ENCODE measurements at regions not wholly inside any gene's neighbourhood (a gene's known extent, or its start where the extent isn't known, plus 50 kb on each side); places are given as distances from the start of the nearest gene placed in this dataset.
"Not testable (repeated sequence)": the region's sequence is repeated elsewhere in the genome, so short reads cannot be mapped to it uniquely, and the experiment has no call there.

GRCh38 chr3:178329936-178330335 is 206.3 kb upstream of the KCNMB2 start:
- no peaks in the 10 kb centered on the region for H3K27me3 ChIP-seq (replicated peaks; ENCODE audit: control insufficient read depth, insufficient read depth, low read length, poor library complexity, severe bottlenecking)
- no peak overlapping the region for H3K4me3 ChIP-seq (ENCODE audit: insufficient read depth, low read depth, low read length, poor library complexity, severe bottlenecking)
- DNase-seq, result no peak
- no peaks in the 10 kb centered on the region for H3K4me1 ChIP-seq (ENCODE audit: control insufficient read depth, insufficient read depth, low read length, poor library complexity, severe bottlenecking)
- H3K9me3 ChIP-seq (ENCODE audit: control insufficient read depth, low read length), result no peaks in the 10 kb centered on the region
- H3K27ac ChIP-seq (ENCODE audit: insufficient read depth, low read length, poor library complexity, severe bottlenecking), result no peak overlapping the region
- H3K36me3 ChIP-seq (ENCODE audit: control insufficient read depth, insufficient read depth, low read length), result no peaks in the 10 kb centered on the region

DNA sequence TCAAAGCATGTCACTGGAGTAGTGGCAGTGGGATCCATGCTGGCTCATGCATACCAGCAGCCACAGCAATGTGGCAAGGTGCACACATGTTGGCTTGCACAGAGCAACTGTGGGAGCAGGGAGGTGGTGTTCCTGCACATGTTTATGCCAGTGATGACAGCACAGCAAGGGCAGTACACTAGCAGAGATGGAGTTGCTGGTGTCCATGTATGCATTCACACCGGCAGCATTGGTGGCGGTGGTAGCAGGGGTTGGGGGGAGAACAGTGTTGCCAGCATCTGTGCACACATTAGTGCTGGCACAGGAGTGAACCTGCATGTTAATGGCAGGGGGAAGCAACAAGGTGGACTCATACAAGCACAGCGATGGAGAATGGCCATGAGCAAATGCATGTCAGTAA is 202.0 kb upstream of the KCNMB2 start:
- H3K4me3 ChIP-seq (ENCODE audit: insufficient read depth, low read depth, low read length, poor library complexity, severe bottlenecking), result no peak overlapping the region
- DNase-seq, result no peak
- no peak overlapping the region for H3K27ac ChIP-seq (ENCODE audit: insufficient read depth, low read length, poor library complexity, severe bottlenecking)
- H3K9me3 ChIP-seq (ENCODE audit: control insufficient read depth, low read length), result no peaks in the 10 kb centered on the region
- H3K36me3 ChIP-seq (ENCODE audit: control insufficient read depth, insufficient read depth, low read length), result no peaks in the 10 kb centered on the region
- no peaks in the 10 kb centered on the region for H3K27me3 ChIP-seq (replicated peaks; ENCODE audit: control insufficient read depth, insufficient read depth, low read length, poor library complexity, severe bottlenecking)
- no peaks in the 10 kb centered on the region for H3K4me1 ChIP-seq (ENCODE audit: control insufficient read depth, insufficient read depth, low read length, poor library complexity, severe bottlenecking)

GRCh38 chr3:178336336-178336735 is 199.9 kb upstream of the KCNMB2 start:
- Histone ChIP-seq H3K9me3 (ENCODE audit: control insufficient read depth, low read length) (no peaks in the 10 kb centered on the region), H3K4me3 (ENCODE audit: insufficient read depth, low read depth, low read length, poor library complexity, severe bottlenecking) (no peak overlapping the region), H3K4me1 (ENCODE audit: control insufficient read depth, insufficient read depth, low read length, poor library complexity, severe bottlenecking) (no peaks in the 10 kb centered on the region), H3K36me3 (ENCODE audit: control insufficient read depth, insufficient read depth, low read length) (no peaks in the 10 kb centered on the region), H3K27me3 (replicated peaks; ENCODE audit: control insufficient read depth, insufficient read depth, low read length, poor library complexity, severe bottlenecking) (no peaks in the 10 kb centered on the region), H3K27ac (ENCODE audit: insufficient read depth, low read length, poor library complexity, severe bottlenecking) (no peak overlapping the region)
- no peak for DNase-seq

GRCh38 chr3:178340506-178340905 is 195.7 kb upstream of the KCNMB2 start:
- H3K27me3 ChIP-seq (replicated peaks; ENCODE audit: control insufficient read depth, insufficient read depth, low read length, poor library complexity, severe bottlenecking), result no peaks in the 10 kb centered on the region
- H3K9me3 ChIP-seq (ENCODE audit: control insufficient read depth, low read length), result no peaks in the 10 kb centered on the region
- no peaks in the 10 kb centered on the region for H3K4me1 ChIP-seq (ENCODE audit: control insufficient read depth, insufficient read depth, low read length, poor library complexity, severe bottlenecking)
- H3K27ac ChIP-seq (ENCODE audit: insufficient read depth, low read length, poor library complexity, severe bottlenecking), result no peak overlapping the region
- H3K36me3 ChIP-seq (ENCODE audit: control insufficient read depth, insufficient read depth, low read length), result no peaks in the 10 kb centered on the region
- no peak overlapping the region for H3K4me3 ChIP-seq (ENCODE audit: insufficient read depth, low read depth, low read length, poor library complexity, severe bottlenecking)
- DNase-seq, result no peak

GRCh38 chr3:178341636-178342035 is 194.6 kb upstream of the KCNMB2 start:
- H3K27ac ChIP-seq (ENCODE audit: insufficient read depth, low read length, poor library complexity, severe bottlenecking), result no peak overlapping the region
- H3K9me3 ChIP-seq (ENCODE audit: control insufficient read depth, low read length), result no peaks in the 10 kb centered on the region
- no peaks in the 10 kb centered on the region for H3K27me3 ChIP-seq (replicated peaks; ENCODE audit: control insufficient read depth, insufficient read depth, low read length, poor library complexity, severe bottlenecking)
- no peak for DNase-seq
- H3K36me3 ChIP-seq (ENCODE audit: control insufficient read depth, insufficient read depth, low read length), result no peaks in the 10 kb centered on the region
- no peak overlapping the region for H3K4me3 ChIP-seq (ENCODE audit: insufficient read depth, low read depth, low read length, poor library complexity, severe bottlenecking)
- no peaks in the 10 kb centered on the region for H3K4me1 ChIP-seq (ENCODE audit: control insufficient read depth, insufficient read depth, low read length, poor library complexity, severe bottlenecking)

GRCh38 chr3:178342111-178342510 is 194.1 kb upstream of the KCNMB2 start:
- Histone ChIP-seq H3K36me3 (ENCODE audit: control insufficient read depth, insufficient read depth, low read length) (no peaks in the 10 kb centered on the region), H3K4me3 (ENCODE audit: insufficient read depth, low read depth, low read length, poor library complexity, severe bottlenecking) (no peak overlapping the region), H3K27me3 (replicated peaks; ENCODE audit: control insufficient read depth, insufficient read depth, low read length, poor library complexity, severe bottlenecking) (no peaks in the 10 kb centered on the region), H3K4me1 (ENCODE audit: control insufficient read depth, insufficient read depth, low read length, poor library complexity, severe bottlenecking) (no peaks in the 10 kb centered on the region), H3K9me3 (ENCODE audit: control insufficient read depth, low read length) (no peaks in the 10 kb centered on the region), H3K27ac (ENCODE audit: insufficient read depth, low read length, poor library complexity, severe bottlenecking) (no peak overlapping the region)
- no peak for DNase-seq

DNA sequence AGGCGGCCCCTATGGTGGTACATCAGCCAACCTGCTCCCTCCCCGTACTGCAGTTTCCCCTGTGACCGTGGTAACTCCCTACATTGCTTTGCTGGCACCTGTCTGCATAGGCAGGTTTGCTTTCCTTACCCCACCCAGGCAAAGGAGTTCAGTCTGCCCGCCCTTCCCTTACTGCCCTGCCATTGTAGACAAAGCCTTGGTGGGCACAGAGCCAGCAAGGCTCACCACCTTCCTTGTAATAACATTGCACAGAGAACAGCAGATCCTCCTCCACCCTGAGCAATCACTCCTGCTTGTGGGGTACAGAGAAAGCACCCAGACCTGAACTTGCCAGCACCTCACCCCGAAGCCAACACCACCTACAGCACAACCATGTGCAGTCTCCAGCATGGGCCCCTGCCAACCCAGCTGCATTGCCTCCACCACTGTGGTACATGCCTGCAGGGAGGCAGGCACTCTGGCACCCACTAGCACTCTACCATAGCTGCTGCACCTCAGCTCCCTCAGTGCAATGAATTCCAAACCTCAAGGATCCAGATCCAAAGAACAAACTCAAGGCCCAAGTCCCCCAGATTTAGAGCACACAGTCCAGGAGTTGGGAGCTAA is 192.7 kb upstream of the KCNMB2 start:
- H3K36me3 ChIP-seq (ENCODE audit: control insufficient read depth, insufficient read depth, low read length), result no peaks in the 10 kb centered on the region
- no peak overlapping the region for H3K4me3 ChIP-seq (ENCODE audit: insufficient read depth, low read depth, low read length, poor library complexity, severe bottlenecking)
- no peaks in the 10 kb centered on the region for H3K9me3 ChIP-seq (ENCODE audit: control insufficient read depth, low read length)
- H3K4me1 ChIP-seq (ENCODE audit: control insufficient read depth, insufficient read depth, low read length, poor library complexity, severe bottlenecking), result no peaks in the 10 kb centered on the region
- no peak overlapping the region for H3K27ac ChIP-seq (ENCODE audit: insufficient read depth, low read length, poor library complexity, severe bottlenecking)
- no peak for DNase-seq
- H3K27me3 ChIP-seq (replicated peaks; ENCODE audit: control insufficient read depth, insufficient read depth, low read length, poor library complexity, severe bottlenecking), result no peaks in the 10 kb centered on the region

- Histone ChIP-seq H3K36me3 (ENCODE audit: control insufficient read depth, insufficient read depth, low read length) (no peaks in the 10 kb centered on the region), H3K9me3 (ENCODE audit: control insufficient read depth, low read length) (no peaks in the 10 kb centered on the region), H3K4me1 (ENCODE audit: control insufficient read depth, insufficient read depth, low read length, poor library complexity, severe bottlenecking) (no peaks in the 10 kb centered on the region), H3K4me3 (ENCODE audit: insufficient read depth, low read depth, low read length, poor library complexity, severe bottlenecking) (no peak overlapping the region), H3K27ac (ENCODE audit: insufficient read depth, low read length, poor library complexity, severe bottlenecking) (no peak overlapping the region), H3K27me3 (replicated peaks; ENCODE audit: control insufficient read depth, insufficient read depth, low read length, poor library complexity, severe bottlenecking) (no peaks in the 10 kb centered on the region)
- no peak for DNase-seq
Observed at GRCh38 chr3:178345944-178346343, 190.3 kb upstream of the KCNMB2 start.

GRCh38 chr3:178348561-178349217 is 187.5 kb upstream of the KCNMB2 start:
- H3K4me1 ChIP-seq (ENCODE audit: control insufficient read depth, insufficient read depth, low read length, poor library complexity, severe bottlenecking); H3K4me3 ChIP-seq (ENCODE audit: insufficient read depth, low read depth, low read length, poor library complexity, severe bottlenecking); DNase-seq; H3K36me3 ChIP-seq (ENCODE audit: control insufficient read depth, insufficient read depth, low read length); H3K27me3 ChIP-seq (replicated peaks; ENCODE audit: control insufficient read depth, insufficient read depth, low read length, poor library complexity, severe bottlenecking); H3K27ac ChIP-seq (ENCODE audit: insufficient read depth, low read length, poor library complexity, severe bottlenecking); H3K9me3 ChIP-seq (ENCODE audit: control insufficient read depth, low read length): not testable (repeated sequence)

GRCh38 chr3:178349218-178349596 is 187.0 kb upstream of the KCNMB2 start:
- not testable (repeated sequence) for H3K36me3 ChIP-seq (ENCODE audit: control insufficient read depth, insufficient read depth, low read length); H3K27ac ChIP-seq (ENCODE audit: insufficient read depth, low read length, poor library complexity, severe bottlenecking); H3K4me3 ChIP-seq (ENCODE audit: insufficient read depth, low read depth, low read length, poor library complexity, severe bottlenecking)

More at GRCh38 chr3:178349218-178349596, 187.0 kb upstream of the KCNMB2 start:
- H3K9me3 ChIP-seq (ENCODE audit: control insufficient read depth, low read length); H3K27me3 ChIP-seq (replicated peaks; ENCODE audit: control insufficient read depth, insufficient read depth, low read length, poor library complexity, severe bottlenecking); DNase-seq; H3K4me1 ChIP-seq (ENCODE audit: control insufficient read depth, insufficient read depth, low read length, poor library complexity, severe bottlenecking): not testable (repeated sequence)
